Esophagus mucosa (tissue), 1 donor: ENCODE measurements at regions not wholly inside any gene's neighbourhood (a gene's known extent, or its start where the extent isn't known, plus 50 kb on each side); places are given as distances from the start of the nearest gene placed in this dataset.
"Not testable (repeated sequence)": the region's sequence is repeated elsewhere in the genome, so short reads cannot be mapped to it uniquely, and the experiment has no call there.

Experiments used
- ATAC-seq: fragments of 200-7000 bp; cut with Tn5 transposase; one replicate; pipeline ENCODE4 v1.9.1; 2020
- donor health status: DM: yes; HTN: yes; CAD: no.

DNA sequence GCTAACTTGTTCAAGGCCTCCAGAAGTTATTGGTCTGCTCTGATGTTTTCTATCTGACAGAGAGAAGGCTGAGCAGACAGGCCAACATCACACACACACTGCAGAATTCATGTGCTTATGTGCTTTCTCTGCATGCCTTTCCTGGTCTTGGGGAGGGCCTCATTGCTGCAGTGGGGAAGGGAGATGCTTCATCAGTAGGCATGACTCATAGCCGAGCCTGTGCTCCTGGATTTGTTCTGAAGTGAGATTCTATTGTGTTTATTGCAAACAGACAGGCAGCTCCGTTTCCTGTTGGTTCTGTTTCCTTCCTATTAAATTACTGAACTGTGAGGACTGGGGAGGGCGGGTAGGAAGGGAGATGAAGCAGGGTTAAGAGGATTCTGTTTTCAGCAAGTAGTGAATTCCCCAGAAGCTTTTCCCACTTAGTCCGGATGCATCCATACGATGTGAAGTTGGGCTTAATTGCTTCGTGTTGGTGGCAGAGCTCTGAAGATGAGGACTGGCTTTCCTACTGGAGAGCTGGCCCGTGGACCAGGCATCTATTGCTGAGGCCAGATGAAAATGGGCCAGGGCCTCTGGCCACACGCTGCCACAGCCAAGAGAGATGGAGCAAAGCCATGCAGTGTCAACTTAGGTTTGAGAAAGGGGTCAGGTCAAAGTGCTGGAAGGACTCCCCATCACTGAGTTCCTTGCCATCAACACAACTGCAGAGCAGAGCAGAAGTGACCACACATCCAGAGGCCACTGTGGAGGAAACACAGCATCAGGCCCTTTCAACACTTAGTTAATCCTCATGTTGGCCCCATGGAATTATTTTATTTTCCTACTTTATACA lies 179.3 kb downstream of the UTP18 start:
- peak; percentile 84 for ATAC-seq

DNA sequence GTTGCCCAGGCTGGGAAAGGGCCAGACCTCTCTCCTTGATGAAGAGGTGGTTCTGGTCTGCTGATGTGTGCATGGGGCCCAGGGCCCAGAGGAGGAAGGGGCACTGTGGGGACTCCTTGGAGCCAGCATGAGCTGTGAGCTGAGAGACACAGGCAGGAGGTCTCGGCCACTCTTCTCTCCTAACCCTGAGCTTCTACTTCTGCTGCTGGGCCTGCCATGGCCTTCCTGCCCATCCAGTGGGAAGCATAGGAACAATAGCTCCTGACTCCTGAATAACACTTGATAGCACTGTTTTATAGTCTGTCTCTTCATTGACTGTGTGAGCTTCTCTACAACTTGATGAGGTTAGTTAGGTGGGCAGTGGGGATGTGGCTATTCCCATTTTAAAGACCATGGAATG lies 181.1 kb downstream of the UTP18 start:
- no peak for ATAC-seq

GRCh38 chr17:51442088-51442865 lies 181.9 kb downstream of the UTP18 start:
- no peak for ATAC-seq

GRCh38 chr17:51443646-51444045 lies 183.3 kb downstream of the UTP18 start:
- no peak for ATAC-seq

DNA sequence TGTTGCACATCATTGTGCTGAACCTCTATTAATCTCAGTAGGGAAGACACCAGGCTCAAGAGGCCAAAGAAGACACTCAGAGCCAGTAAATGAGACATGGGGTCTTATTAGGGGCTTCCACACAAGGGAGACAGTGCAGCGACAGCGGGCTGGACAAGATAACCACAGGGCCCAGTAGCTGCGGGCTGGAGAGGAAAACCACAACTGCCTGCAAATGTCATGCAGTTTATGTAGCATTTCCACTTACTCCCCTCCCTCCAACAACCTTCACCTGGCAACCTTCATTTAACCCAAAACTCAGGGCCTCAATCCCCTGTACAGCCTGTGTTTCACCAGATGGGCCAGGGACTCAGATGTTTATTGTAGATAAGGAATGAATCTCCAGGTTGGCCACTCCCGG lies 185.6 kb downstream of the UTP18 start:
- no peak for ATAC-seq

DNA sequence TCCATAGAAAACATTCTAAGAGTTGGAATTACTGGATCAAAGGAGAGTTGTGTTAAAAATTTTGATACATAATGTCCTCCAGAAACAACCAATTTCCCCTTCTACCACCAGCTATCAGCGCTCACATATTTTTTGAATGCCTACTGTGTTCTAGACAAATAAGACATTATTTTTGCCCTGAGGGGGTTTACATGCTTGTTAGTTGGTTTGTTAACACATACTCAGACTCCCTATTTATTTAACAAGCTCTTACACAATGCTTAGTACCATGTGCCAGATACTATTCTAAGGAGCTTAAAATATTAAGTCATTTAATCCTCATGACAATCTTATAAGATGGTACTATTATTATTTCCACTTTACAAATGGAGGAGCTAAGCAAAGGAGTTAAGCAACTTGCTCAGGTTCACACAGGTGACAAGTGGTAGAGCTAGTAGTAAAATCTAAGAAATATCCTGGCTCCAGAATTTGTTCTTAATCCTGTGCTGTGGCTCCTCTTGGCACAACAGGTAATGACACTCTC lies 194.2 kb downstream of the UTP18 start:
- ATAC-seq, result peak; percentile 96

GRCh38 chr17:51455211-51455610 lies 194.9 kb downstream of the UTP18 start:
- no peak for ATAC-seq

GRCh38 chr17:51455931-51456330 lies 195.6 kb downstream of the UTP18 start:
- no peak for ATAC-seq

GRCh38 chr17:51456942-51457341 lies 196.6 kb downstream of the UTP18 start:
- no peak for ATAC-seq

- peak; percentile 84 for ATAC-seq
Measured at GRCh38 chr17:51461578-51462004, 201.2 kb downstream of the UTP18 start.

DNA sequence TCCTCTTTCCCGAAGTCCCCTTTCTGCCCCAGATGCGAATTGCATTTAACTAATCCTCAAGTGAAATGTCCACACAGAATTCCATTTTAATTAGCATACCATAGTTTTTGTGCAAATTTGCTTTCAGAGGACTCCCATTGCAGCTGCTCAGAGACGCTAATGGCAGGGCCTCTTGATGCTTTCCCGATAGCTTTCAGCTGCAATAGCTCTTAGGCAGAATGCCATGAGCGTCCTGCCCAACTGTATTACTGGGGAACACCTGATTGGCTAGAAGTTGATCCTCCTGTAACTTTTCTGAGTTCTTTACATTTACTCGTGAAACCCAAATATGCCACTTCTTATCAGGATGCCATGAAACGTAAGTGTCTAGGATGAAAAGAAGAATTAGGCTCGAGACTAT lies 203.0 kb downstream of the UTP18 start:
- ATAC-seq, result no peak

DNA sequence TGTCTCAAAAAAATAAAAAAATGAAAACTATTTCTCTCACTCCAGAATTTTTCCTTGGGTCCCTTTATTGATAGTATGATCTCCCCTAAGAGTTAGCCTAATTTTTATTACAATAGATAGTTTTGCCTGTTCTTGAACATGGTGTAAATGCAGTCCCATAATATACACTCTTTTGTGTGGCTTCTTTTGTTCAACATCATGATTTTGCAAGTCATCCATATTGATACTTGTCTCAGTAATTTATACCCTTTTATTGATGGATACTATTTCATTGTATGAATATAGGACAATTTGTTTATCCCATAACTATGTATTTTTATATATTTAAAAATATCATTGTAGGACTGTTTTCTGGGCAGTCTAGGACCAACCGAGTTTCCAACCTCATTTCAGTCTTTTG lies 207.0 kb downstream of the UTP18 start:
- no peak for ATAC-seq

DNA sequence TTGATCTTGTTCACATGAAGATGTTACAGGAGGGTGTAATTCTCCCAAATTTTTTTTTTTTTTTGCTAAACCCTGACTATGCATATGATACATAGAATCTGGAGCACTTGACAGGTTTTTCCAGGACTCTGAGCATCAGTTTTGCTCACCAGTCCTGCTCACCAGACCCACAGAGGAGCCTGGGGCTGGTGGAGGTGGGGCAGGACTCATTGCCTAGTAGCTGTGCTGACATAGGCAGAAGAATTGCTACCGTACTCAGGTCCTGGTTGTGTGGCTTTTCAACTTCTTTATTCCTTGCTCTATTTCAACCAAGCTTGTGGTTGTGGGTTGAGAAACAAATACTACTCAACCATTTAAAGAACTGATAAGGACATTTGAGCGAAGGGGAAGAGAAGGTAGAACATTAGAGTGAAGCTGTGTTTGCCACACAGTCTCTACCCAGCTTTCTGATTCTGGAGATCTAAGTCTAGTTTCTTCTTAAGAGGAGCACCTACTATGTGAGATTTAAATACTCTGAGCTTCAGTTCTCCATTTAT lies 212.4 kb downstream of the UTP18 start:
- ATAC-seq, result no peak

GRCh38 chr17:51474764-51475163 lies 214.4 kb downstream of the UTP18 start:
- ATAC-seq, result no peak

DNA sequence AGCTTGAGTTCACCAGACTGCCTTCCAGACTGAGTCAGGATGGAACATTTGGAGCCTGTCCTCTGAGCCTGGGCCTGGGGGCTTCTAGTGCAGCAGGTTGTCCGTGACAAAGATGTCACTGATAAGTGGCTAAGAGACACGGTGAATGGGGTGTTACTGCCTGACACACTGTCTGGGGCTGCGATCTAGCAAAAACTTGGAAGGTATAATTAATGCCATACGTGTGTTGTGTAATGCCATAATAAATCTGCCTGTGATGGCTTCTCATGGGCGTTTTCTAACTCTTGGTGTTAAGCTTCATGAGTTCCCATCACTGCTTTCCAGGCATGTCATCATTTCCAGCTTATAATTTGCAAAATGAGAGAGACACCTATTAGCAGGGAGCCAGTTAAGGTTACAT lies 215.4 kb downstream of the UTP18 start:
- no peak for ATAC-seq

- no peak for ATAC-seq
Measured at GRCh38 chr17:51479303-51479702, 219.0 kb downstream of the UTP18 start.

DNA sequence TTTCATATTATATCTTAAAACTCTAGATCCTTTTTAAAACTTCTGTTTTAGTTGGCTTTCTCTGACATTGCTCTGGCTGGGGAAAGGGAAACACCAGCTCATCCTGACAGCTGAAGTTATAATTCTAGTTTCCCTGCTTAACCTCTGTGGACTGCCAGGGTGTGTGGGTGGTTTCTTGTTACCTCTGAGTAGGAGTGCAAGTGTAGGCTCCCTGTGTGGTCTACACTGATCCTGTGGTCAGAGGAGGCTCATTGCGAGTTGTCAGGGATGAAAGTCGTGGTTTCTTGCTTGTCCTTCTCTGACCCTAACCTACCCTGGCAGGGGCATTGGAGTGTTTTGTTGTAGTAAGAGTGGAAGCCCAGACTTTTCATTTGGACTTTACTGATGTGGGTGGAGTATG lies 221.0 kb downstream of the UTP18 start:
- no peak for ATAC-seq

GRCh38 chr17:51482248-51482647 lies 221.9 kb downstream of the UTP18 start:
- not testable (repeated sequence) for ATAC-seq

DNA sequence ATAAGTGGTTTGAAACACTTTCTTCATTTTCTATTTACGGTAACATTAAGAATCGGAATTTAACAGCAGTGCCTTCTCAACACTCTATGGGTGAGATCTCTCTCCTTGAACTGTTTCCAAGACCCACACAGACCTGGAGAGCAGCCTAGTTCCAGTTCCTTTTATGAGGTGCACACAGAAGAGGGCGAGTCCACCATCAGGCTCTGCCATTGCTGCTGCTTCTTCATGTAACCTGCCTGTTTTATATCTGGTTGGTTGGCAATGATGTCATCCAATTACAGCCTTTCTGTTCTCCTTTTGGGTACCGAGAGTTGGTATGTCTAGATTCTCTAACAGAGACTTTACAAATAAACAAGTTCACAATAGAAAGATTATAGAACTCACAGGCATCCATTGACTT lies 225.7 kb downstream of the UTP18 start:
- ATAC-seq, result no peak

- no peak for ATAC-seq
Measured at GRCh38 chr17:51486885-51487520, 226.7 kb downstream of the UTP18 start.

DNA sequence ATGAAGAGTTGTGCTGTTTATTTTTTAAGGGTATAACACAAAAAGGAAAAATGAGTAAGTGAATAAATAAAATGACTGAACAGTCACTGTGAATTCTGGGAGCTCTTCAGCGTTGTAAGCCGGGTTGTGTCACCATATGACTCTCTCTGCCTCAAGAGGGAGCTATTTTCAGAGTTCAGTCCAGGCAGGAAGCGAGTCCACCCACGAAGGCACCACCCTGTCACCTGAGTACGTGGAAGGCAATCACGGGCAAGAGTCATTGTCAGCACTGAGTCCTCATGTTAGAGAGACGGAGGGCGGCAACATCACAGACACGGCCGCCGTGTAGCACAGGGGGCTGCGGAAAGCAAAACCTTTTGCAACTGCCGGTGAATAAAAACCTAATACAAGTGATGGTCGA lies 227.6 kb downstream of the UTP18 start:
- ATAC-seq, result no peak

- no peak for ATAC-seq
Measured at GRCh38 chr17:51491416-51491815, 231.1 kb downstream of the UTP18 start.

- ATAC-seq, result no peak
Measured at GRCh38 chr17:51493206-51493605, 232.9 kb downstream of the UTP18 start.
